ENCODE measurements at regions not wholly inside any gene's neighbourhood (a gene's known extent, or its start where the extent isn't known, plus 50 kb on each side); places are given as distances from the start of the nearest gene placed in this dataset.

DNA sequence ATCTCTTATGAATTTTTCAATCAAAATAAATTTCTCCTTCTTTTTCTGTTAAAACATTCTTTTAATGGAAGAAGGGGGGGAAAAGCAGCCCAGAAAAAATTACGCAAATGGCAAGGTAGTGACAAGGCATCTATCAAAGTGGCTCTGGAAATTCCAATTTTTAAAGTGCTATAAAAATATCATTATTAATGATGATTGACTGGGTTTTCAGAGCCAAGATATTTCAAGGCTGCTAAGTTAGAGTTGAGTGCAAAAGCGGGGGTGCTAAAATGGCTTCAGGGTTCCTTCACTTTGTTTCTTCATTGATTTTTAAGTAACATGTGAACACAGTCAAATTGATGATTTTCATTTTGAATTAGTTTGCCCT, 171.6 kb upstream of the CITED2 start:
- Histone ChIP-seq H3K9ac (ENCODE audit: low read length) (no peak overlapping the region), H3K9me3 (ENCODE audit: low read length) (no peaks in the 10 kb centered on the region), H4K20me1 (ENCODE audit: insufficient read depth) (no peaks in the 10 kb centered on the region), H2AFZ (ENCODE audit: low read depth, low read length) (no peak overlapping the region), H3K27me3 (ENCODE audit: insufficient read depth, low read depth, low read length) (no peaks in the 10 kb centered on the region), H3K4me2 (ENCODE audit: low read length) (no peak overlapping the region), H3K27ac (ENCODE audit: low read length) (no peak overlapping the region), H3F3A (ENCODE audit: insufficient read depth, low read length, poor library complexity, severe bottlenecking) (no peaks in the 10 kb centered on the region), H3K36me3 (ENCODE audit: insufficient read depth, low read length) (no peaks in the 10 kb centered on the region), H3K79me2 (replicated peaks; ENCODE audit: insufficient read depth, low read length) (no peaks in the 10 kb centered on the region), H3K4me3 (ENCODE audit: low read length) (no peak overlapping the region), H3K9me2 (ENCODE audit: insufficient read depth, low read length) (no peaks in the 10 kb centered on the region)
- TF ChIP-seq, protein P1, sequence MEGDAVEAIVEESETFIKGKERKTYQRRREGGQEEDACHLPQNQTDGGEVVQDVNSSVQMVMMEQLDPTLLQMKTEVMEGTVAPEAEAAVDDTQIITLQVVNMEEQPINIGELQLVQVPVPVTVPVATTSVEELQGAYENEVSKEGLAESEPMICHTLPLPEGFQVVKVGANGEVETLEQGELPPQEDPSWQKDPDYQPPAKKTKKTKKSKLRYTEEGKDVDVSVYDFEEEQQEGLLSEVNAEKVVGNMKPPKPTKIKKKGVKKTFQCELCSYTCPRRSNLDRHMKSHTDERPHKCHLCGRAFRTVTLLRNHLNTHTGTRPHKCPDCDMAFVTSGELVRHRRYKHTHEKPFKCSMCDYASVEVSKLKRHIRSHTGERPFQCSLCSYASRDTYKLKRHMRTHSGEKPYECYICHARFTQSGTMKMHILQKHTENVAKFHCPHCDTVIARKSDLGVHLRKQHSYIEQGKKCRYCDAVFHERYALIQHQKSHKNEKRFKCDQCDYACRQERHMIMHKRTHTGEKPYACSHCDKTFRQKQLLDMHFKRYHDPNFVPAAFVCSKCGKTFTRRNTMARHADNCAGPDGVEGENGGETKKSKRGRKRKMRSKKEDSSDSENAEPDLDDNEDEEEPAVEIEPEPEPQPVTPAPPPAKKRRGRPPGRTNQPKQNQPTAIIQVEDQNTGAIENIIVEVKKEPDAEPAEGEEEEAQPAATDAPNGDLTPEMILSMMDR (IDR thresholded peaks at IDR 0.05; ENCODE audit: poor library complexity, severe bottlenecking): no peak
- TF ChIP-seq SMC3 (conservative IDR thresholded peaks at IDR 0.05; ENCODE audit: poor library complexity) (no peak), EZH2 (IDR thresholded peaks at IDR 0.05; ENCODE audit: borderline replicate concordance, insufficient read depth, low read length, poor library complexity, severe bottlenecking) (no peak), EP300 (conservative IDR thresholded peaks at IDR 0.05; ENCODE audit: poor library complexity, severe bottlenecking) (no peak), TAF1 (IDR thresholded peaks at IDR 0.05; ENCODE audit: low read depth) (no peak), MXI1 (conservative IDR thresholded peaks at IDR 0.05; ENCODE audit: poor library complexity, severe bottlenecking) (no peak), RAD21 (conservative IDR thresholded peaks at IDR 0.05) (no peak), POLR2AphosphoS5 (IDR thresholded peaks at IDR 0.05) (no peak)
- TF ChIP-seq, protein P2, sequence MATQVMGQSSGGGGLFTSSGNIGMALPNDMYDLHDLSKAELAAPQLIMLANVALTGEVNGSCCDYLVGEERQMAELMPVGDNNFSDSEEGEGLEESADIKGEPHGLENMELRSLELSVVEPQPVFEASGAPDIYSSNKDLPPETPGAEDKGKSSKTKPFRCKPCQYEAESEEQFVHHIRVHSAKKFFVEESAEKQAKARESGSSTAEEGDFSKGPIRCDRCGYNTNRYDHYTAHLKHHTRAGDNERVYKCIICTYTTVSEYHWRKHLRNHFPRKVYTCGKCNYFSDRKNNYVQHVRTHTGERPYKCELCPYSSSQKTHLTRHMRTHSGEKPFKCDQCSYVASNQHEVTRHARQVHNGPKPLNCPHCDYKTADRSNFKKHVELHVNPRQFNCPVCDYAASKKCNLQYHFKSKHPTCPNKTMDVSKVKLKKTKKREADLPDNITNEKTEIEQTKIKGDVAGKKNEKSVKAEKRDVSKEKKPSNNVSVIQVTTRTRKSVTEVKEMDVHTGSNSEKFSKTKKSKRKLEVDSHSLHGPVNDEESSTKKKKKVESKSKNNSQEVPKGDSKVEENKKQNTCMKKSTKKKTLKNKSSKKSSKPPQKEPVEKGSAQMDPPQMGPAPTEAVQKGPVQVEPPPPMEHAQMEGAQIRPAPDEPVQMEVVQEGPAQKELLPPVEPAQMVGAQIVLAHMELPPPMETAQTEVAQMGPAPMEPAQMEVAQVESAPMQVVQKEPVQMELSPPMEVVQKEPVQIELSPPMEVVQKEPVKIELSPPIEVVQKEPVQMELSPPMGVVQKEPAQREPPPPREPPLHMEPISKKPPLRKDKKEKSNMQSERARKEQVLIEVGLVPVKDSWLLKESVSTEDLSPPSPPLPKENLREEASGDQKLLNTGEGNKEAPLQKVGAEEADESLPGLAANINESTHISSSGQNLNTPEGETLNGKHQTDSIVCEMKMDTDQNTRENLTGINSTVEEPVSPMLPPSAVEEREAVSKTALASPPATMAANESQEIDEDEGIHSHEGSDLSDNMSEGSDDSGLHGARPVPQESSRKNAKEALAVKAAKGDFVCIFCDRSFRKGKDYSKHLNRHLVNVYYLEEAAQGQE (IDR thresholded peaks at IDR 0.05; ENCODE audit: borderline replicate concordance): no peak

DNA sequence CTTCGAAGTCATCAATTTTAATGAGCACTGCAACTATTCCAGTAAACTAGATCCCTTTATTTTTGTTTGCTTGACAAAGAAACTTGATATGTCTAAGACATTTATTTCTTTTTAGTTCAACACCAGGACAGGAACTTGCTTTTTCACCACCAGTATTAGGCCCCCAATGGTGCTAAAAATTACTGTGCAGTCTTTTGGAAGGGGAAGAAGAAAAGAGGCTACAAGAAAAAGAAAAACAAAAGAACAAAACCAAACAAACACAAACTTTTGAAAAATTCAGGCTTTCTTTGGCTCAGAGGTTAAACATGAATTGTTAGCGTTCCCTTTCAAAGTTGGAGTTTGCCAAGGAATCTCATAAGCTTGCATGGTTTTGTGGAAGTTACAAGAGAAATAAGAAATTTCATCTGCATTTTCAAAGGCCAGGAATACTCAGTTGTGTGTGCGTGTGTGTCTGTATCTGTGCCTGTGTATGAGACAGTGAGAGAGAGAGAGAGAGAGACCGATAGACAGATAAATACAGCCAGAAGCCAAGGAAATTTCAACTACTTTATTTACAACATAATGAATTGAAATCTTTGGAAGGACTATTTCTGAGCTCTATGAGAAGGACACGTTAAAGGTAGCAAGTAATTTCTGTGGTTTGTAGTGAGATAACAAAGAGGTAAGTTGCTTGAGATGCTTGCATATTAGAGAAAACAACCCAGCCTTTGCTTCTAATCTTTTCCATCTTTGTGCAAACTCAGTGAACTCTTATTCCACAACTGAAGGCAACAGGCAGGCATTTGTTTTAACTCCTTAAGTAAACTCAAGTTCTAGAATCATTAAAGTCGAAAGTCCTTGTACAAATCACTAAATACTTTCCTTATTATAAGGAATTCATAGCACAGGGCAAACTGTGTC, 171.0 kb upstream of the CITED2 start:
- Histone ChIP-seq H3K27me3 (ENCODE audit: insufficient read depth, low read depth, low read length) (no peaks in the 10 kb centered on the region), H3F3A (ENCODE audit: insufficient read depth, low read length, poor library complexity, severe bottlenecking) (no peaks in the 10 kb centered on the region), H3K79me2 (replicated peaks; ENCODE audit: insufficient read depth, low read length) (no peaks in the 10 kb centered on the region), H3K9ac (ENCODE audit: low read length) (no peak overlapping the region), H3K27ac (ENCODE audit: low read length) (no peak overlapping the region), H3K4me2 (ENCODE audit: low read length) (no peak overlapping the region), H3K4me3 (ENCODE audit: low read length) (no peak overlapping the region), H3K36me3 (ENCODE audit: insufficient read depth, low read length) (no peaks in the 10 kb centered on the region), H3K9me2 (ENCODE audit: insufficient read depth, low read length) (no peaks in the 10 kb centered on the region), H2AFZ (ENCODE audit: low read depth, low read length) (no peak overlapping the region), H3K9me3 (ENCODE audit: low read length) (no peaks in the 10 kb centered on the region), H4K20me1 (ENCODE audit: insufficient read depth) (no peaks in the 10 kb centered on the region)
- TF ChIP-seq TAF1 (IDR thresholded peaks at IDR 0.05; ENCODE audit: low read depth) (no peak), MXI1 (conservative IDR thresholded peaks at IDR 0.05; ENCODE audit: poor library complexity, severe bottlenecking) (no peak), RAD21 (conservative IDR thresholded peaks at IDR 0.05) (no peak), SMC3 (conservative IDR thresholded peaks at IDR 0.05; ENCODE audit: poor library complexity) (no peak), EP300 (conservative IDR thresholded peaks at IDR 0.05; ENCODE audit: poor library complexity, severe bottlenecking) (no peak), POLR2AphosphoS5 (IDR thresholded peaks at IDR 0.05) (no peak), EZH2 (IDR thresholded peaks at IDR 0.05; ENCODE audit: borderline replicate concordance, insufficient read depth, low read length, poor library complexity, severe bottlenecking) (no peak)
- TF ChIP-seq, protein P1 (IDR thresholded peaks at IDR 0.05; ENCODE audit: poor library complexity, severe bottlenecking): no peak
- TF ChIP-seq, protein P2 (IDR thresholded peaks at IDR 0.05; ENCODE audit: borderline replicate concordance): no peak

Measured in neural cell (in vitro differentiated cells).